ENCODE measurements at regions not wholly inside any gene's neighbourhood (a gene's known extent, or its start where the extent isn't known, plus 50 kb on each side); places are given as distances from the start of the nearest gene placed in this dataset.

DNA sequence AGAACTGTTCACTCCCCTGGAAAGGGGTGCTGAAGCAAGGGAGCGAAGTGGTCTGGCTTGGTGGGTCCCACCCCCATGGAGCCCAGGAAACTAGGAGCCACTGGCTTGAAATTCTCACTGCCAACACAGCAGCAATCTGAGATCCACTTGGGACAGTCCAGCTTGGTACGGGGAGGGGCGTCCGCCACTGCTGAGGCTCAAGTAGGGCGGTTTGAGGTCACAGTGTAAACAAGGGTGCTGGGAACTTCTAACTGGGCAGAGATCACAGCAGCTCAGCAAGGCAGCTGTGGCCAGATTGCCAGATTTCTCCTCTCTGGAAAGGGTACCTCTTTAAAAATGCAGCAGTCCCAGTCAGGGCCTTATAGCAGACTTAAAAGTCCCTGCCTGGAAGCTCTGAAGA, 53.9 kb upstream of the GALNTL6 start:
- H3K9me3 Mint-ChIP-seq, result peaks cover 17% of the 10 kb centered on the region
- no peak overlapping the region for H3K4me3 Mint-ChIP-seq
- H3K36me3 Mint-ChIP-seq, result no peaks in the 10 kb centered on the region
- H3K27me3 Mint-ChIP-seq, result no peaks in the 10 kb centered on the region
- H3K4me1 Mint-ChIP-seq, result no peaks in the 10 kb centered on the region
- H3K27ac Mint-ChIP-seq, result no peak overlapping the region
- DNase-seq, result no peak

DNA sequence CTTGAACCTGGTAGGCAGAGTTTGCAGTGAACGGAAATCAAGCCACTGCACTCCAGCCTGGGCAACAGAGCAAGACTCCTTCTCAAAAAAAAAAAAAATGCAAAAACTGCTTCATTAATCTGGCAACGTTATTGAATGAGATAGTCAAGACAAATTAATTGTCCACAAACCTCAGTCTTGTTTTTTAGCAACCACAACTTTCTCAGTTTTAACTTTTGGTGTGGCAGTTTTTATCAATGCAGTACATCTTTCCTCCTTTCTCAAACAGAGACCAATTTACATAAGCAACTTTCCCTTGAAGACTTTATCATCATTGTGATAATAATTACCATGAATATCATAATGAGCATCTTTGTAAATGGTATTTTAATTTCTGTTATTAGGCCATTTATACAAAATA, 61.7 kb upstream of the GALNTL6 start:
- no peak overlapping the region for H3K4me3 Mint-ChIP-seq
- DNase-seq, result no peak
- H3K4me1 Mint-ChIP-seq, result no peaks in the 10 kb centered on the region
- H3K27me3 Mint-ChIP-seq, result no peaks in the 10 kb centered on the region
- peaks cover 2% of the 10 kb centered on the region for H3K9me3 Mint-ChIP-seq
- no peak overlapping the region for H3K27ac Mint-ChIP-seq
- no peaks in the 10 kb centered on the region for H3K36me3 Mint-ChIP-seq

DNA sequence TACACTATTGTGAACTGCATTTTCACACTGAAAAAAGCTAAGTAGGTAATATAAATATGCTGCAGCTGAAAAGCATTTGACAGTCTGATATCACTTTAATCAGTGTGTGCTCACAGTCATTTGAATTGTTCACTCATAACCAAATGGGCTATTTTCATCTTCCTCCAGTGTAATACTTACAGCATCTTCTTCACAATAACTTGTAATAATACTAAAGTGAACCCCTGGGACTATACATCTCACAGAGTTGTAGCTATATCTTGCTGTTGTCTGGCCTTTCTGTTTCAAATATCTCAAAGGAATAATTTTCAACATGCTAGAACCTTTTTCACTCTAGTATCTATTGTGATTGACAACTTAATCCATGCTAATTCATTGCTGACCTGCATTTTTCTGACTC, 66.8 kb upstream of the GALNTL6 start:
- H3K36me3 Mint-ChIP-seq, result no peaks in the 10 kb centered on the region
- H3K27ac Mint-ChIP-seq, result no peak overlapping the region
- H3K9me3 Mint-ChIP-seq, result no peaks in the 10 kb centered on the region
- DNase-seq, result no peak
- H3K27me3 Mint-ChIP-seq, result no peaks in the 10 kb centered on the region
- no peak overlapping the region for H3K4me3 Mint-ChIP-seq
- H3K4me1 Mint-ChIP-seq, result no peaks in the 10 kb centered on the region

DNA sequence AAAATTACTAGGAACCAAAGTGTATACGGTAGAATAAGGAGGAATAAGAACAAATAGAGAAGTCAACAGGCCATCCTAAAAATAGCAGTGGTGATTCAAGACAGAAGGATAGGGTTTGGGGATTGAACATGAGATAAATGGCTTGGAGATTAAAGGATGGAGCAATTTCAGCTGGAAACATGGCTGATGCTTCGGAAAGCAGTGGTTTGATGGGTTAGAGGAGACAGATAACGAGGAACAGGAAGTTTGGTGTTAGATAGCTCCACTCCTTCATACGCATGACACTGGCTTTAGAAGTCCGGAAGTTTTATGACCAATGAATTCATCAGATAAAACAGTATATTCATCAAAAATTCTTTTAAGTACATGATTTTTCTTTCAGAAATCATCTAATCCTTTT, 70.8 kb upstream of the GALNTL6 start:
- peaks cover 1% of the 10 kb centered on the region for H3K9me3 Mint-ChIP-seq
- no peaks in the 10 kb centered on the region for H3K27me3 Mint-ChIP-seq
- DNase-seq, result no peak
- H3K4me3 Mint-ChIP-seq, result no peak overlapping the region
- no peaks in the 10 kb centered on the region for H3K4me1 Mint-ChIP-seq
- no peaks in the 10 kb centered on the region for H3K36me3 Mint-ChIP-seq
- H3K27ac Mint-ChIP-seq, result no peak overlapping the region

DNA sequence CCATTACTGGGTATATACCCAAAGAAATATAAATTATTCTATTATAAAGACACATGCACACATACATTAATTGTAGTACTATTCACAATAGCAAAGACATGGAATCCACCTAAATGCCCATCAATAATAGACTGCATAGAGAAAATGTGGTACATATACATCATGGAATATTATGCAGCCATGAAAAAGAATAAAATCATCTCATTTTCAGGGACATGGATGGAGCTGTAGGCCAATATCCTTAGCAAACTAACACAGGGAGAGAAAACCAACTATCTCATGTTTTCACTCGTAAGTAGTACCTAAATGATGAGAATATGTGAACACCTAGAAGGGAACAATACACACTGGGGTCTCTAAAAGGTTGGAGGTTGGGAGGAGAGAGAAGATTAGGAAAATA, 86.0 kb upstream of the GALNTL6 start:
- no peak overlapping the region for H3K27ac Mint-ChIP-seq
- DNase-seq, result no peak
- H3K27me3 Mint-ChIP-seq, result no peaks in the 10 kb centered on the region
- H3K36me3 Mint-ChIP-seq, result no peaks in the 10 kb centered on the region
- H3K9me3 Mint-ChIP-seq, result peaks cover 21% of the 10 kb centered on the region
- no peak overlapping the region for H3K4me3 Mint-ChIP-seq
- no peaks in the 10 kb centered on the region for H3K4me1 Mint-ChIP-seq

DNA sequence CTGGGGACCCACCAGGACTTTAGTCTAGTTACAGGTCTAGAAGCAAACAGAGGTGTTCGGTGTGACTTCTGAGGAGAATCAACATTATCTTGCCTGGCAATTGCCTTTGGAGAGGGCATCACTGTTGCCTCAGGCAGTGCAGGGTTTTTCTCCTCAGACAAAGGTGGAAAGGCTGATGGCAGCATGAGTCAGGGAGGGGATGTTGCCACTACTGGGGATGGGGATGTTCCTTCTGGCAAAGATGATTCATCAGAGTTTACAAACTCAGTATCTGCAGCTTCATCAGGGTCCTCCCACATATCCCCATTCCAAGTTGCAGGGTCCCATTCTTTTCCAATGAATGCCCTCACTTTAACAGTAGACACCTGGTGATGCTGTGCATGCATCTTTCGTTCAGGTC, 91.3 kb upstream of the GALNTL6 start:
- Mint-ChIP-seq H3K4me3 (no peak overlapping the region), H3K9me3 (peaks cover 13% of the 10 kb centered on the region), H3K36me3 (no peaks in the 10 kb centered on the region), H3K4me1 (no peaks in the 10 kb centered on the region), H3K27me3 (no peaks in the 10 kb centered on the region), H3K27ac (no peak overlapping the region)
- no peak for DNase-seq

DNA sequence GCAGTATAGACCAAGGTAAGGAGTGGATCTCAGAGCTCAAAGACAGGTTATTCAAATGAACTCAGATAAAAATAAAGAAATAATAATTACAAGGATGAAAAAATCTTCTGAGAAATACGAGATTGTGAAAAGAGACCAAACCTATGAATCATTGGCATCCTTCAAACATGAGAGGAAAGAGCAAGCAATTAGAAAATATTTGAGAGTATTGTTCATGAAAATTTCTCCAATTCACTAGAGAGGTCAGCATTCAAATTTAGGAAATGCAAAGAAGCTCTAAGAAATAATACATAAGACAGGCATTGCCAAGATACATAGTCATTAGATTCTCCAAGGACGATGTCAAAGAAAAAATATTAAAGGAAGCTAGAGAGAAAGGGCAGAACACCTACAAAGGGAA, 93.5 kb upstream of the GALNTL6 start:
- Mint-ChIP-seq H3K36me3 (no peaks in the 10 kb centered on the region), H3K27ac (no peak overlapping the region), H3K4me3 (no peak overlapping the region), H3K4me1 (no peaks in the 10 kb centered on the region), H3K27me3 (no peaks in the 10 kb centered on the region), H3K9me3 (peaks cover 10% of the 10 kb centered on the region)
- no peak for DNase-seq

DNA sequence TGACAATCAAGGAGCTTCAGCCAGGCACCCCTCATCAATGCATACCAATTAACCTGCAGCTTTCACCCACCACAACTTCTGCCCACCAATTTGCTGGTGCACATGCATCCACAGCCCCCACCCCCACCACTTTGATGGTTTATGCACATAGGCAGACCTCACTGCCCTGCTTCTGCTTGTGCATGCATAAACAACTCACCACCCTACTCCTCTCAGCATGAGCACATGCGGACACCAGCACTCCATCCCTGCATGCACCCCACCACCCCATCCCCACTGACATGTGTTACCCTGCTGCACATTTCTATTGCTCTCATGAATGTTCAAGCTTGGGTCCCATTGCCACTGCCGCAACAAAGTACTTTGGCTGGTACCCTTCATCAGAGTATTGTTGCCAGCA, 94.5 kb upstream of the GALNTL6 start:
- H3K9me3 Mint-ChIP-seq, result peaks cover 6% of the 10 kb centered on the region

DNA sequence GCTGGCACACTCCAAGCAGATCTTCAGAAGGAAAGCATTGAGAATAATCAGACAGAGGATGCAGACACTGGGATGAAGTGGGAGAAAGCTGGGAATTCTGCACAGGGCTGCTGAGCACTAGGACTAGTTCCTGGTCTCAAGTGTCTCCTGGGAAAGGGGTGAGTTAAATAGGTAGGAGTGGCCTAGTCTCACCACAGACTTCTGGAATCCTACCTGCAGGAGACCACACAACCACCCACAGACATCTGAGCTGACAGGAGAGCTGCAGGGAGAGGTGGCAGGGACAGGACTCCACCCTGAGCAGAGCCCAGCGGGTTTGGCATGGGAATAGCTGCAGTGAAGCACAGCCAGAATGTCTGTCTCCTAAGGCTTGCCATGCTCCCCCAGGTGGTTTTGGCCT, 95.1 kb upstream of the GALNTL6 start:
- no peak overlapping the region for H3K4me3 Mint-ChIP-seq
- DNase-seq, result no peak
- no peaks in the 10 kb centered on the region for H3K27me3 Mint-ChIP-seq
- H3K9me3 Mint-ChIP-seq, result peaks cover 6% of the 10 kb centered on the region
- no peak overlapping the region for H3K27ac Mint-ChIP-seq
- no peaks in the 10 kb centered on the region for H3K4me1 Mint-ChIP-seq
- no peaks in the 10 kb centered on the region for H3K36me3 Mint-ChIP-seq

More for the DNA sequence above, 94.5 kb upstream of the GALNTL6 start:
- Mint-ChIP-seq H3K4me1 (no peaks in the 10 kb centered on the region), H3K27me3 (no peaks in the 10 kb centered on the region), H3K4me3 (no peak overlapping the region), H3K27ac (no peak overlapping the region), H3K36me3 (no peaks in the 10 kb centered on the region)
- no peak for DNase-seq

DNA sequence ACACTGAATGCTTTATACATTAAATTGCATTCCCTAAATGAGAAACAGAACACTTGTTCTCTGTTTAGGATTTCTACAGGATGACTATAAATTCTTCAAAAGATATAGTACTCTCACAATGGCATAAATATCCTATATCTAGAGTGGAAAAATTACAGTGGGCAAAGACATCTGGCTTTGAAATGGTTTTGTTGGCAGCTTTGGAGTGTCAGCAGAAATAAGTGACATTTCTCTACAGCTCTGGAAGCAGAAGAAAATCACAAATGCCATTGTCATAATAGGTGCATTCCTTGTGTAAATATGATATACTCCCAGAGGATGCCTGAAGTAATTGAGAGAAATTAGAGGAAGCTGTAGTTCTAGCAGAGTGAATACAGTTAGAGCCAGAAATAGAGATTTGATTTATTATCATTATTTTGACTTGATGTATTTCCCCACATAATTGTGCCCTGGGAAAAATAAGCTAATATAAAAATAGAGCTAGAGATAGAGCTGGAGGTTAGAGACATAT, 95.9 kb upstream of the GALNTL6 start:
- Mint-ChIP-seq H3K27me3 (no peaks in the 10 kb centered on the region), H3K4me3 (no peak overlapping the region), H3K4me1 (no peaks in the 10 kb centered on the region), H3K27ac (no peak overlapping the region), H3K9me3 (peaks cover 4% of the 10 kb centered on the region), H3K36me3 (no peaks in the 10 kb centered on the region)
- no peak for DNase-seq

DNA sequence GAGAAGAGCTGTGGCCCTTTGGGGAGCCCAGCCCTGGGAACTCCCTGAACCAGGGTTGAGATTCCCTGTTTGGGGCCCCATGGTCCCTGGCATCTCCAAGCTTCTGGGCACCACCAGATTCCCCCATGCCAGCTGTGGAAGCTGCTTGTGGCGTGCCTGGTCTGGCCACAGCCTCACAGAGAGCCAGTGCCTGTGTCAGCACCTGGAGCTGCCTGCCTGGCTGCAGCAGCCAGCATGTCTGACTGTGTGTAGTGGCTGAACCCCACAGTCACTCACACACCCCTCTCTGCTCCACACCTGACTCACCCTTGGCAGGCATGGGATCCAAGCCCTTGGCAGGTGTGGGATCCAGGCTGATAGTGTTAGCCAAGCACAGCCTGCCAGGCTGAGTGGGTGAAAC, 97.2 kb upstream of the GALNTL6 start:
- H3K9me3 Mint-ChIP-seq, result peaks cover 1% of the 10 kb centered on the region

DNA sequence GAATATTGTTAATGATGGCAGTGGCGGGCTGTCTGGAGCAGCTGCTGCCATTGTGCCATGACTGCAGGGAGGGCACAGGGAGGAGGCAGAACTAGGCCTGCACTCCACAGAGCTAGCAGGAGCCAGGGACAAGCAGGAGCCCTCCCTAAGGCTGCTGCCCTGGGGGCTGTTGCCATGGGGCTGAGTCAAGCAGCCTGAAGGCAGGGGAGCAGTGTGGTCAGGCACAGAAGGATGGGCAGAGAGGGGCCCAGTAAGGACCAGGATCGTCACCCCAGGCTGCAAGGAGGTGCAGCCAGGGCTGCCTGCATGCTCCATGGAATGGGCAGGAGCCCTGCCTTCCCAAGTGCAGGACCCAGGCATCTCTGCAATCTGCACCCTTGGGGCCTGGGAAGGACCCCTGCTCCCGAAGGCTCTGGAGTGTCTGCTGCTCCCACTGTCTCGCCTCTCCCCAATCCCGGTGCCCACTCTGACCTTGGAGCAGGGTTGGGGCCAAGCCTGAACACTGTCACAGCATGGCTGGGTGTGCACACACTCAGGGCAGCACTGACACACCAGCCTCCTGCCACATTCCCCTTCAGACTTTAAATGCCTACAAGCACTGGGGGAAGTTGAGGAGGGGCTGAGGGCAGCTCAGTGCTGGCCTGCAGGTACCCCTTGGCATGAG, 98.3 kb upstream of the GALNTL6 start:
- H3K36me3 Mint-ChIP-seq, result no peaks in the 10 kb centered on the region
- no peaks in the 10 kb centered on the region for H3K27me3 Mint-ChIP-seq
- H3K4me1 Mint-ChIP-seq, result no peaks in the 10 kb centered on the region
- no peaks in the 10 kb centered on the region for H3K9me3 Mint-ChIP-seq
- no peak overlapping the region for H3K4me3 Mint-ChIP-seq
- no peak overlapping the region for H3K27ac Mint-ChIP-seq
- DNase-seq, result no peak

More for the DNA sequence above, 97.2 kb upstream of the GALNTL6 start:
- no peaks in the 10 kb centered on the region for H3K27me3 Mint-ChIP-seq
- H3K36me3 Mint-ChIP-seq, result no peaks in the 10 kb centered on the region
- H3K27ac Mint-ChIP-seq, result no peak overlapping the region
- no peaks in the 10 kb centered on the region for H3K4me1 Mint-ChIP-seq
- no peak for DNase-seq
- H3K4me3 Mint-ChIP-seq, result no peak overlapping the region

DNA sequence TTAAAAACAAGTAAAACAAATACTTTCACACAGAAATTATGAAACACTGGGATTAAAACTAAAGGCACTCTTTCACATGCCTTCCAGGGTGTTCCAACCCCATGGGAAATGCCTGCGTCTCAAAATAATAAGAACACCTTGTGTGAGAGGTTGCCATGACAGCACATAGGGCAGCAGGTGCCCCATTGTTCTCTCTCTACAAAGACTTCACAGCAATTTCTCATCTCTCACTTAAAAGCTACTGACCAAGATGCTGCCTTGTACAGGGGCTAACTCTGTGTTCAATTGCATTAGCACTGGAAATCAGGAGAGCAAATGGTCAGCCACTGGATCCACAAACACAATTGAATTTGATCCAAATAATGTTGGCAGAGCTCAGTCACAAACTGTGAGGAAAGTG, 102.5 kb upstream of the GALNTL6 start:
- Mint-ChIP-seq H3K4me3 (no peak overlapping the region), H3K27ac (no peak overlapping the region), H3K9me3 (peaks cover 3% of the 10 kb centered on the region), H3K36me3 (no peaks in the 10 kb centered on the region), H3K4me1 (no peaks in the 10 kb centered on the region), H3K27me3 (no peaks in the 10 kb centered on the region)
- no peak for DNase-seq

DNA sequence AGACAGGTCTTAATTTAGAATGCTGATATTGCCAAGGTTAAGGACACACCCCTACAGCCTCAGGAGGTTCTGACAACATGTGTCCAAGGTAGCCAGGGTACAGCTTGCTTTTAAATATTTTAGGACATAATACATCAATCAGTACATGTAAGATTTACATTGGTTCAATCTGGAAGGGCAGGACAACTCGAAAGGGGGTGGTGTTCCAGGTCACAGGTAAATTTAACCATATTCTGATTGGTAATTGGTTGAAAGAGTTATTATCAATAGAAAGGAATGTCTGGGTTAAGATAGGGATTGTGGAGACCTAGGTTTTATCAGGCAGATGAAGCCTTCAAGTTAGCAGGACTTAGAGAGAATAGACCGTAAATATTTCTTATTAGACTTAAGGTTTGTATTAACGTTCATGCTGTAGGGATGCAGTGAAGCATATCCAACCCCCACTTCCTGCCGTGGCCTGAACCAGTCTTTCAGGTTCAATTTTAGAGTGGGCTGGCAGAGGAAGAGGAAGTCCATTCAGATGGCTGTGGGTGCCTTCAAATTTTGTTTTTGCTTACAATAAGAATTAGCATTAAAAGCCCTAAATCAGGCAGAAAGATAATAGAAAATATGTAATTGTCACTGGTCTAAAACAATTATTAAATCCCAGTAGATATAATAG, 136.5 kb upstream of the GALNTL6 start:
- Mint-ChIP-seq H3K4me1 (no peaks in the 10 kb centered on the region), H3K4me3 (no peak overlapping the region), H3K9me3 (no peaks in the 10 kb centered on the region), H3K27me3 (no peaks in the 10 kb centered on the region), H3K27ac (no peak overlapping the region), H3K36me3 (no peaks in the 10 kb centered on the region)
- DNase-seq, result no peak

DNA sequence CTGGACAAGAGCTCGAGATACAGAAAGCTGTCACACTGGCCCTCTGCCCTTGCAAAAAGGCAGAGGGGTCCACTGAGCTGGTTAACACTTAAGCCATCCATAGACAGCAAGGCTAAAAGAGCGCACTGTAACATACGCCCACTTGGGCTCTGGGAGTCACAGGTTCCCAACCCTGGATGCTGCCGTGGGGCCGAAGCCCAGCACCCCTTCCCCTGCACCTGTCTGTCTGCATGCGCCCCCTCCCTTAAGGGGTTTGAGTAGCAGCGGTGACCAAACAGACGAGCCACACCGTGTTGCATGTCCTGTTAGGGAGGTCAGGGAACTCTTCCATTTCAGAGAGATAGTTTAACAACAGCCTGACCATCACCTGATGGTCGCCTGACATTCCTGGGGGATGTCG, 138.4 kb upstream of the GALNTL6 start:
- no peak for DNase-seq
- H3K27ac Mint-ChIP-seq, result no peak overlapping the region
- H3K9me3 Mint-ChIP-seq, result no peaks in the 10 kb centered on the region
- no peaks in the 10 kb centered on the region for H3K4me1 Mint-ChIP-seq
- H3K36me3 Mint-ChIP-seq, result no peaks in the 10 kb centered on the region
- H3K4me3 Mint-ChIP-seq, result no peak overlapping the region
- H3K27me3 Mint-ChIP-seq, result no peaks in the 10 kb centered on the region

DNA sequence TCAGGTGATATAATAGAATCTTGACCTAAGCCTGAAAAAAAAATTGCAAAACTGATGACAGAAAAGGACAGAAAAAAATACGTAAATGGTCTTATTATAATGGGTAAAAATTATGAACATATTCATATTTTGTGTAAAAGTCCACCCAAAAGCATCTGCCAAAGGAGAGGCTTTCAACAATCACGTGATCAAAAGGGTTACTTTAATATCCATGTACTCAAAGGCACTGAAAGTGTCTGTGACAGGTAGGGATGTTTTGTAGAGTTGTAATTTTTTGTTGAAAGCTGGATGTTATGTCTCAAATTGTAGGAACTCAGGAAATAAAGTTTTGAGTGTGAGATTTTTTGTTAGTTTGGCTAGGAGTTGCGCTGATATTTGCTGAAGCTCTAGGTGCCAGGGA, 144.8 kb upstream of the GALNTL6 start:
- no peaks in the 10 kb centered on the region for H3K9me3 Mint-ChIP-seq
- no peak overlapping the region for H3K4me3 Mint-ChIP-seq
- no peaks in the 10 kb centered on the region for H3K4me1 Mint-ChIP-seq
- no peaks in the 10 kb centered on the region for H3K36me3 Mint-ChIP-seq
- H3K27me3 Mint-ChIP-seq, result no peaks in the 10 kb centered on the region
- H3K27ac Mint-ChIP-seq, result no peak overlapping the region
- no peak for DNase-seq
